ENCODE measurements at regions not wholly inside any gene's neighbourhood (a gene's known extent, or its start where the extent isn't known, plus 50 kb on each side); places are given as distances from the start of the nearest gene placed in this dataset.

DNA sequence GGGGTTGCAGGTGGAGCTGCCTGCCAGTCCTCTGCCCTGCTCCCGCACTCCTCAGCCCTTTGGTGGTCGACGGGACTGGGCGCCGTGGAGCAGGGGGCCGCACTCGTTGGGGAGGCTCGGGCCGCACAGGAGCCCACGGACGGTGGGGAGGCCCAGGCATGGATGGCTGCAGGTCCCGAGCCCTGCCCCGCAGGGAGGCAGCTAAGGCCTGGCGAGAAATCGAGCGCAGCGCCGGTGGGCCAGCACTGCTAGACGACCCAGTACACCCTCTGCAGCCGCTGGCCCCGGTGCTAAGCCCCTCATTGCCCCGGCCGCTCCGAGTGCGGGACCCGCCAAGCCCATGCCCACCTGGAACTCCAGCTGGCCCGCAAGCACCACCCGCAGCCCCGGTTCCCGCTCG, 221.8 kb downstream of the BTG1 start:
- no peak overlapping the region for H3K4me3 ChIP-seq
- intact Hi-C loops (cut with DNase I): no loop called here
- H3K4me1 ChIP-seq: peaks cover 7% of the 10 kb centered on the region
- peak; percentile 35 for DNase-seq
- TF ChIP-seq, protein P1, sequence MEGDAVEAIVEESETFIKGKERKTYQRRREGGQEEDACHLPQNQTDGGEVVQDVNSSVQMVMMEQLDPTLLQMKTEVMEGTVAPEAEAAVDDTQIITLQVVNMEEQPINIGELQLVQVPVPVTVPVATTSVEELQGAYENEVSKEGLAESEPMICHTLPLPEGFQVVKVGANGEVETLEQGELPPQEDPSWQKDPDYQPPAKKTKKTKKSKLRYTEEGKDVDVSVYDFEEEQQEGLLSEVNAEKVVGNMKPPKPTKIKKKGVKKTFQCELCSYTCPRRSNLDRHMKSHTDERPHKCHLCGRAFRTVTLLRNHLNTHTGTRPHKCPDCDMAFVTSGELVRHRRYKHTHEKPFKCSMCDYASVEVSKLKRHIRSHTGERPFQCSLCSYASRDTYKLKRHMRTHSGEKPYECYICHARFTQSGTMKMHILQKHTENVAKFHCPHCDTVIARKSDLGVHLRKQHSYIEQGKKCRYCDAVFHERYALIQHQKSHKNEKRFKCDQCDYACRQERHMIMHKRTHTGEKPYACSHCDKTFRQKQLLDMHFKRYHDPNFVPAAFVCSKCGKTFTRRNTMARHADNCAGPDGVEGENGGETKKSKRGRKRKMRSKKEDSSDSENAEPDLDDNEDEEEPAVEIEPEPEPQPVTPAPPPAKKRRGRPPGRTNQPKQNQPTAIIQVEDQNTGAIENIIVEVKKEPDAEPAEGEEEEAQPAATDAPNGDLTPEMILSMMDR (IDR thresholded peaks at IDR 0.05): no peak
- no peak overlapping the region for H3K27ac ChIP-seq
- no peak for ATAC-seq
- no peaks in the 10 kb centered on the region for H3K27me3 ChIP-seq (ENCODE audit: low read depth)
- no peaks in the 10 kb centered on the region for H3K36me3 ChIP-seq
- no peaks in the 10 kb centered on the region for H3K9me3 ChIP-seq

DNA sequence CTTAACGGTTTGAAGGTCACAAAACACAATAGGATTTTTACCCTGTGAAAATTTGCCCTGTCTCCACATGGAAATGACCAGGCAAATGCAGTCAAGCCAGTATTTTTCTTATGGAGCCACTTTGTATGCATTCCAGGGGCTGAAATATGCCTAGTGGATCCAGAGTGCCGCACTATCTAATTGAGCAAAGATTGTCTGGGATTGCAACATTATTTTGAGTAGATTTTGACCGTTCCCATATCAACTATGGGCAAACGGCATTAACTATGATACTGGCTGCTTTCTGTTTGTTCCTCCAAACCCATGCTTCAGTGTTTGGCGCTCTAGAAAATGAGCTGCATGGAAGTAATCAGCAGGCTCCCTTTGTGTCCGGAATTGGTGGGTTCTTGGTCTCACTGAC, 223.0 kb downstream of the BTG1 start:
- Histone ChIP-seq H3K9me3 (no peaks in the 10 kb centered on the region), H3K4me3 (no peak overlapping the region), H3K4me1 (peaks cover 7% of the 10 kb centered on the region), H3K27me3 (ENCODE audit: low read depth) (no peaks in the 10 kb centered on the region), H3K27ac (no peak overlapping the region), H3K36me3 (no peaks in the 10 kb centered on the region)
- TF ChIP-seq, protein P1 (IDR thresholded peaks at IDR 0.05): no peak
- ATAC-seq: peak; percentile 70 to 86
- intact Hi-C loops (cut with DNase I): no loop called here
- no peak for DNase-seq

DNA sequence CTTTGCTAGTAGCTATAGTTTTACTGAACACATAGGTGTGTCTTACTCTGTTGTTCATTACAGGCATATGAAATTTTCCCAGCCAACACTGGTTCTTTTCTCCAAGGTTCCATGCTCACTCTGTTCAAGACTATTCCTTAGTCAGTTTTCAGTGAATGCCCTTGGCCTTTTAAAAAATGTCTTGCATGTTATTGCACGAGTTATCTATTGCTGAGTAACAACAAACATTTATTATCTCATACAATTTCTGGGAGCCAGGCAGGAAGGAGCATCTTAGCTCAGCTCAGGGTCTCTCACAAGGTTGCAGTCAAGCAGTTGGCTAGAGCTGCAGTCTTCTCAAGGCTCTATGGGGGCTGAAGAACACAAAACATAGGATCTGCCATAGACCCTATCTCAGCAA, 223.5 kb downstream of the BTG1 start:
- Histone ChIP-seq H3K36me3 (no peaks in the 10 kb centered on the region), H3K4me3 (no peak overlapping the region), H3K27me3 (ENCODE audit: low read depth) (no peaks in the 10 kb centered on the region), H3K9me3 (no peaks in the 10 kb centered on the region), H3K4me1 (peaks cover 7% of the 10 kb centered on the region), H3K27ac (no peak overlapping the region)
- intact Hi-C loops (cut with DNase I): no loop called here
- ATAC-seq (peak in 1 of 2 donors; percentile 26), DNase-seq (no peak)
- TF ChIP-seq, protein P1 (IDR thresholded peaks at IDR 0.05): no peak

DNA sequence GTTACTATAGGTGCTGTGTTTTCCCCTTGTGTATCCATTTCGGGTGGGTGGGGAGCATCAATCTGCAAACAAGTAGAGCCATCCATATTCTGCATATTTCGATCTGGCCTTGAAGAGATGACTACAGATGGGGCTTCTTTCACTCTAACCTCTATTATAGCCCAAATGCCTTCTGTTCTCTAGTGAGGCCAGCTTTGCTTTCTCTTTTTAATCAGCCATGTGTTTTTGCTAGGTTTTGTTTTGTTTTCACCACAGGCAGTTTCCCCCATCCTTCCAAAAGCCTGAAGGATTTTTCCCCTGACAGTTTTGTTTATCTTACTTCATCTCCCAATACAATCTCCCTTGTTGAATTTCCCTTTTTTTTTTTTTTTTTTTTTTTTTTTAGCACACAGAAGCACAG, 224.1 kb downstream of the BTG1 start:
- DNase-seq (no peak), ATAC-seq (no peak)
- H3K27ac ChIP-seq: no peak overlapping the region
- intact Hi-C loops (cut with DNase I): no loop called here
- TF ChIP-seq, protein P1 (IDR thresholded peaks at IDR 0.05): no peak
- no peak overlapping the region for H3K4me3 ChIP-seq
- H3K4me1 ChIP-seq: peaks cover 5% of the 10 kb centered on the region
- no peaks in the 10 kb centered on the region for H3K36me3 ChIP-seq
- no peaks in the 10 kb centered on the region for H3K27me3 ChIP-seq (ENCODE audit: low read depth)
- H3K9me3 ChIP-seq: no peaks in the 10 kb centered on the region

DNA sequence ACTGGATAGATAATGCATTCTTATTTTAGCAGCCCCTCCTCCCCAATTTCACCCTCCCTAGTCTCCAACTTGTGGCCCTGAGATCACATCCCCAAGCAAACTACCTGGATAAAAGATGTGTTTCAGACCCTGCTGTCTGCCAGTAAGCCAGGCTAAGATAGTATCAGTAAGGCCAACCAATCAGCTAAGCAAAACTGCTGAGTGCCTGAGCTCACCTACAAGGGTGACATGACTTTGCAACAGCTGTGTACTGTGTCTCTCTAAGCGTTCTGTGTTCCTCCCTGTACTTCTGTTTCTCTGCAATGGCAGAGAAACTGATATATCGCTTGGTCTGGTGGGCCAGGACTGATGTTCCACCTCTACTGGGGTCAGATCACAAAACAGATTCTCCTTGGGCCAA, 224.9 kb downstream of the BTG1 start:
- TF ChIP-seq, protein P1 (IDR thresholded peaks at IDR 0.05): no peak
- no peaks in the 10 kb centered on the region for H3K9me3 ChIP-seq
- H3K4me1 ChIP-seq: no peaks in the 10 kb centered on the region
- no peak overlapping the region for H3K27ac ChIP-seq
- ATAC-seq: no peak
- no peaks in the 10 kb centered on the region for H3K36me3 ChIP-seq
- DNase-seq: no peak
- intact Hi-C loops (cut with DNase I): no loop called here
- no peak overlapping the region for H3K4me3 ChIP-seq
- H3K27me3 ChIP-seq (ENCODE audit: low read depth): no peaks in the 10 kb centered on the region

DNA sequence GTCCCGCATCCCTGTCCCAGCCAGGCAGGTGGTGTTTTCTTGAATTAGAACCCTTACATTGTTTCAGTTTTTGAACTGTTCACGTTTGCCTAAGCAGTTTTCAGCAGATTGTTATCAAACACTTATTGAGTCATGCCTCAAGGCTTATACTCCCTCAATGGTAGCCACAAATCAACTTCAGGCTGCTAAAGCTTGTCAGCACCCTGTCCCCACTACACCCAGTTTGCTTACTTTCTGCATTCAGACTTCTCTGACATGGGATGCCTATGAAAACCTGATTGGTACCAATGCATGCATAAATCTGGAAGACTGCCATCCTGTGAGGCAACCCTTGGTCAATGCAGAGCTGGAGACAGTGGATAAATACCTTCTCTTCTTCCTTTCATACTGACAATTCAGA, 225.4 kb downstream of the BTG1 start:
- Histone ChIP-seq H3K9me3 (no peaks in the 10 kb centered on the region), H3K27me3 (ENCODE audit: low read depth) (no peaks in the 10 kb centered on the region), H3K4me3 (no peak overlapping the region), H3K36me3 (no peaks in the 10 kb centered on the region), H3K4me1 (no peaks in the 10 kb centered on the region), H3K27ac (no peak overlapping the region)
- DNase-seq (no peak), ATAC-seq (no peak)
- intact Hi-C loops (cut with DNase I): no loop called here
- TF ChIP-seq, protein P1 (IDR thresholded peaks at IDR 0.05): no peak

Measured in lower lobe of right lung (tissue), 2 donors.